HG02884 (cell line): ENCODE measurements at regions not wholly inside any gene's neighbourhood (a gene's known extent, or its start where the extent isn't known, plus 50 kb on each side); places are given as distances from the start of the nearest gene placed in this dataset.
"Not testable (repeated sequence)": the region's sequence is repeated elsewhere in the genome, so short reads cannot be mapped to it uniquely, and the experiment has no call there.

Source experiments
- ATAC-seq: cut with Tn5 transposase; IDR thresholded peaks from one replicate; pipeline ENCODE4 v1.9.1; 2021; ENCODE audit warnings: mild to moderate bottlenecking, moderate library complexity; ENCODE audit not compliant: unreplicated experiment

GRCh38 chr18:42446195-42446594 lies 491.2 kb downstream of the PIK3C3 start:
- no peak for ATAC-seq

GRCh38 chr18:42447688-42448087 lies 492.7 kb downstream of the PIK3C3 start:
- no peak for ATAC-seq

- no peak for ATAC-seq
Measured at GRCh38 chr18:42458226-42458625, 503.2 kb downstream of the PIK3C3 start.

GRCh38 chr18:42459873-42460272 lies 504.8 kb downstream of the PIK3C3 start:
- ATAC-seq, result no peak

GRCh38 chr18:42471885-42472284 lies 516.9 kb downstream of the PIK3C3 start:
- no peak for ATAC-seq

- ATAC-seq, result no peak
Measured at GRCh38 chr18:42473611-42474010, 518.6 kb downstream of the PIK3C3 start.

- ATAC-seq, result no peak
Measured at GRCh38 chr18:42474577-42474976, 519.5 kb downstream of the PIK3C3 start.

GRCh38 chr18:42475157-42475556 lies 520.1 kb downstream of the PIK3C3 start:
- no peak for ATAC-seq

- no peak for ATAC-seq
Measured at GRCh38 chr18:42477267-42477666, 522.2 kb downstream of the PIK3C3 start.

- ATAC-seq, result no peak
Measured at GRCh38 chr18:42480441-42480840, 525.4 kb downstream of the PIK3C3 start.

- no peak for ATAC-seq
Measured at GRCh38 chr18:42484648-42485047, 529.6 kb downstream of the PIK3C3 start.

- no peak for ATAC-seq
Measured at GRCh38 chr18:42486271-42486670, 531.2 kb downstream of the PIK3C3 start.

GRCh38 chr18:42508683-42509296 lies 553.8 kb downstream of the PIK3C3 start:
- no peak for ATAC-seq

GRCh38 chr18:42509750-42510415 lies 554.8 kb downstream of the PIK3C3 start:
- no peak for ATAC-seq

GRCh38 chr18:42510540-42510939 lies 555.5 kb downstream of the PIK3C3 start:
- ATAC-seq, result no peak

- no peak for ATAC-seq
Measured at GRCh38 chr18:42513441-42513840, 558.4 kb downstream of the PIK3C3 start.

- ATAC-seq, result no peak
Measured at GRCh38 chr18:42514512-42514911, 559.5 kb downstream of the PIK3C3 start.

GRCh38 chr18:42517896-42518295 lies 562.9 kb downstream of the PIK3C3 start:
- no peak for ATAC-seq

- ATAC-seq, result not testable (repeated sequence)
Measured at GRCh38 chr18:42518331-42518730, 563.3 kb downstream of the PIK3C3 start.

- ATAC-seq, result no peak
Measured at GRCh38 chr18:42520138-42520537, 565.1 kb downstream of the PIK3C3 start.

GRCh38 chr18:42525905-42526304 lies 570.9 kb downstream of the PIK3C3 start:
- no peak for ATAC-seq

GRCh38 chr18:42527766-42528165 lies 572.7 kb downstream of the PIK3C3 start:
- no peak for ATAC-seq

- no peak for ATAC-seq
Measured at GRCh38 chr18:42530276-42530675, 575.2 kb downstream of the PIK3C3 start.
